HG02938 (cell line): ENCODE measurements at regions not wholly inside any gene's neighbourhood (a gene's known extent, or its start where the extent isn't known, plus 50 kb on each side); places are given as distances from the start of the nearest gene placed in this dataset.
A peak's percentile ranks its signal among the peaks of the same experiment; 100 is the strongest.

Experiments
- ATAC-seq: cut with Tn5 transposase; IDR thresholded peaks from one replicate; pipeline ENCODE4 v1.9.1; 2021; ENCODE audit warnings: mild to moderate bottlenecking, moderate library complexity; ENCODE audit not compliant: unreplicated experiment

GRCh38 chr2:226440127-226440918 is 359.3 kb downstream of the IRS1 start:
- no peak for ATAC-seq

GRCh38 chr2:226439337-226439736 is 360.3 kb downstream of the IRS1 start:
- no peak for ATAC-seq

GRCh38 chr2:226435146-226435545 is 364.5 kb downstream of the IRS1 start:
- ATAC-seq: no peak

- ATAC-seq: no peak
Observed at GRCh38 chr2:226434702-226435101, 364.9 kb downstream of the IRS1 start.

- no peak for ATAC-seq
Observed at GRCh38 chr2:226431288-226431948, 368.2 kb downstream of the IRS1 start.

- ATAC-seq: no peak
Observed at GRCh38 chr2:226429476-226429875, 370.1 kb downstream of the IRS1 start.

GRCh38 chr2:226427538-226428307 is 371.9 kb downstream of the IRS1 start:
- ATAC-seq: no peak

GRCh38 chr2:226426292-226426736 is 373.3 kb downstream of the IRS1 start:
- no peak for ATAC-seq

- ATAC-seq: no peak
Observed at GRCh38 chr2:226424971-226425370, 374.6 kb downstream of the IRS1 start.

- ATAC-seq: peak; percentile 66
Observed at GRCh38 chr2:226423498-226423960, 376.1 kb downstream of the IRS1 start.

GRCh38 chr2:226420646-226421045 is 379.0 kb downstream of the IRS1 start:
- ATAC-seq: no peak

- ATAC-seq: no peak
Observed at GRCh38 chr2:226418521-226418920, 381.1 kb downstream of the IRS1 start.

GRCh38 chr2:226414335-226414734 is 385.3 kb downstream of the IRS1 start:
- no peak for ATAC-seq

GRCh38 chr2:226413498-226414130 is 386.0 kb downstream of the IRS1 start:
- ATAC-seq: no peak

- no peak for ATAC-seq
Observed at GRCh38 chr2:226411727-226412360, 387.8 kb downstream of the IRS1 start.

GRCh38 chr2:226411205-226411604 is 388.4 kb downstream of the IRS1 start:
- no peak for ATAC-seq

GRCh38 chr2:226410247-226410835 is 389.3 kb downstream of the IRS1 start:
- ATAC-seq: no peak

GRCh38 chr2:226409134-226409533 is 390.5 kb downstream of the IRS1 start:
- ATAC-seq: no peak

- ATAC-seq: no peak
Observed at GRCh38 chr2:226408141-226408540, 391.5 kb downstream of the IRS1 start.

GRCh38 chr2:226407135-226407534 is 392.5 kb downstream of the IRS1 start:
- no peak for ATAC-seq
